ACC112 (cell line): ENCODE measurements at regions not wholly inside any gene's neighbourhood (a gene's known extent, or its start where the extent isn't known, plus 50 kb on each side); places are given as distances from the start of the nearest gene placed in this dataset.

Experiments
- H2AFZ ChIP-seq: fragments of 200-600 bp; sonication (generic); one replicate; pipeline ENCODE4 v1.6.0; 2017; ENCODE audit warnings: antibody characterized with exemption, low read length; ENCODE audit not compliant: unreplicated experiment
- H3K27ac ChIP-seq: fragments of 200-600 bp; sonication (generic); 2 replicates; pipeline ENCODE4 v1.5.1; 2014; ENCODE audit warnings: low read depth, mild to moderate bottlenecking, antibody characterized with exemption, low read length, moderate library complexity
- H3K27me3 ChIP-seq: fragments of 200-600 bp; sonication (generic); 2 replicates; pipeline ENCODE4 v1.6.1; 2014; ENCODE audit warnings: mild to moderate bottlenecking, antibody characterized with exemption, low read length, moderate library complexity, mixed read lengths; ENCODE audit not compliant: insufficient read depth
- H3K36me3 ChIP-seq: fragments of 200-600 bp; sonication (generic); 2 replicates; pipeline ENCODE4 v1.6.1; 2016; ENCODE audit warnings: mild to moderate bottlenecking, antibody characterized with exemption, low read length, moderate library complexity, mixed read lengths; ENCODE audit not compliant: insufficient read depth
- H3K4me1 ChIP-seq: fragments of 200-600 bp; sonication (generic); one replicate; pipeline ENCODE4 v1.6.1; 2016; ENCODE audit warnings: low read length, mixed read lengths; ENCODE audit not compliant: insufficient read depth, unreplicated experiment, control insufficient read depth
- H3K4me3 ChIP-seq: fragments of 200-600 bp; sonication (generic); 2 replicates; pipeline ENCODE4 v1.5.1; 2014; ENCODE audit warnings: mild to moderate bottlenecking, low read depth, low read length
- H3K79me2 ChIP-seq: fragments of 200-600 bp; sonication (generic); one replicate; pipeline ENCODE4 v1.6.0; 2016; ENCODE audit warnings: low read length; ENCODE audit not compliant: control insufficient read depth, unreplicated experiment, insufficient read depth

DNA sequence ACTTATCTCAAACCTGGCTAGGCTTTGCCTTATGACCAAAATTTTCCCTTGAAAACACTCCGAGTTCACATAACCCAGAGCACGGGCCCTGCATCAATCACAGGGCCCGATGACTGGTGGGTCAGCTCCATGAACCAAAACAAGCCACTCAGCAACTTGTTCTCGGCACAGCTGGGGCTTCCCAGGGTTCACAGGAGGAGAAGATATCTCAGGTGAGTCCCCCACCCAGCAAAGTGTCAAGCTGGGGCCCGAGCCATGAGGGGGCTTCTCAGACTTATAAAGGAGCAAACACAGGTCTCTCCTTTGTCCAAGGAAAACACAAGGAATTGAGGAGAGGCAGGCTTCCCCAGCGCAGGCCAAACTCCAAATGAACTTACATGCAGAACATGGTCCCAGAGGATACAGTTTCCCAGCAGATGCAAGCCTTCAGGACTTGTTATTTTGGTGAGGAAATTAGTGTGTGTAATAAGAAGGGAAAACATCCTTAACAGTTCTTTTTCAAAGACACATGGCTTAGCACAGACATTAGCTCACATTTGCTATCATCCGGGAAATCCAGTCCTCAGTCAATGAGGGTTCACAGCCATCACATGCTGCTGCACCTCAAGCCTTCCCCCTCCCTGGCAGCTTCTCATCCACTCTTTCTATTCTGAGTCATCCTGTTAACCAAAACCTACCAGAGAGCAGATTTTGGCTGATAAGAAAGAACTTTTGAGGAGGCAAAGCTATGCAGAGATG, 98.1 kb upstream of the NFIA start:
- Histone ChIP-seq H3K36me3 (no peaks in the 10 kb centered on the region), H3K27ac (no peak overlapping the region), H3K4me1 (peaks cover 9% of the 10 kb centered on the region), H3K27me3 (no peaks in the 10 kb centered on the region), H3K4me3 (no peak overlapping the region), H2AFZ (no peak overlapping the region), H3K79me2 (no peaks in the 10 kb centered on the region)

DNA sequence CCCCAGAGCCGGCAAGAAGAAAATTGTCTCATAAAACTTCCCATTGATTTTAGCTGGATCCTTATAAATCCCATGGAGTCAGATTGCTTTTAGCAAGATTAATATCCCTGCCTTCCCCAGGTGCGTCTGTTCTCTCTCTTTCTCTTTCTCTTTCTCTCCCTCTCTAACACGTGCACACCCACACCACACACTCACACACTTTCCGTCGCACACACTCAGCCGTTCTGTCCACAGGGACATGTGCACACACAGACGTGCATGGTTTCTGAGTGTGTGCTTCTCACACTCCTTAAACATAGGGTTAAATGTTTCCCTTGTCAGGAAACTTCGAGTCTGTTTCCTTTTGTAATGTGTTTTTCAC, 98.7 kb upstream of the NFIA start:
- no peaks in the 10 kb centered on the region for H3K27me3 ChIP-seq
- H2AFZ ChIP-seq = no peak overlapping the region
- H3K79me2 ChIP-seq = no peaks in the 10 kb centered on the region
- no peak overlapping the region for H3K27ac ChIP-seq
- H3K4me1 ChIP-seq = peaks cover 4% of the 10 kb centered on the region
- no peaks in the 10 kb centered on the region for H3K36me3 ChIP-seq
- no peak overlapping the region for H3K4me3 ChIP-seq

GRCh38 chr1:60982539-60982938, 99.8 kb upstream of the NFIA start:
- Histone ChIP-seq H3K27me3 (no peaks in the 10 kb centered on the region), H3K4me3 (no peak overlapping the region), H3K36me3 (no peaks in the 10 kb centered on the region), H3K4me1 (no peaks in the 10 kb centered on the region), H3K27ac (no peak overlapping the region), H3K79me2 (no peaks in the 10 kb centered on the region), H2AFZ (no peak overlapping the region)

DNA sequence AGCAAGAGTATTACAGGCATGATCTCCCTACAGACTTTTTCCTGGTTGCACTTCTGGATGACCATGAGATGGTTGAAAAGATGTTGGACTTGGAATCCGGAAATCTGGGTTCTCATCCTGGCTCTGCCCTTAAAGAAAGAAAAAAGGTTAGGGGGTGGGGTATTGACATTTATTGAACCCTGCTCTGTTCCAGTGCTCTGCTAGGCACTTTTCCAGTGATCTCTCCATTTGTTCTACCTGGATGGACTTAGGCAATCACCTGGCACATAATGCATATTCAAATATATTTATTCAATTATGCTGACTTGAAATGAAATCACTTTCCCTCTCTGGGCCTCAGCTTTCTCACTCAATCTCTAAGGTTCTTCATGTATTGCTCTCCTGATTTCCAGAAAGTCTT, 101.0 kb upstream of the NFIA start:
- no peaks in the 10 kb centered on the region for H3K4me1 ChIP-seq
- no peak overlapping the region for H3K27ac ChIP-seq
- H3K4me3 ChIP-seq = no peak overlapping the region
- H3K79me2 ChIP-seq = no peaks in the 10 kb centered on the region
- no peak overlapping the region for H2AFZ ChIP-seq
- no peaks in the 10 kb centered on the region for H3K36me3 ChIP-seq
- no peaks in the 10 kb centered on the region for H3K27me3 ChIP-seq

DNA sequence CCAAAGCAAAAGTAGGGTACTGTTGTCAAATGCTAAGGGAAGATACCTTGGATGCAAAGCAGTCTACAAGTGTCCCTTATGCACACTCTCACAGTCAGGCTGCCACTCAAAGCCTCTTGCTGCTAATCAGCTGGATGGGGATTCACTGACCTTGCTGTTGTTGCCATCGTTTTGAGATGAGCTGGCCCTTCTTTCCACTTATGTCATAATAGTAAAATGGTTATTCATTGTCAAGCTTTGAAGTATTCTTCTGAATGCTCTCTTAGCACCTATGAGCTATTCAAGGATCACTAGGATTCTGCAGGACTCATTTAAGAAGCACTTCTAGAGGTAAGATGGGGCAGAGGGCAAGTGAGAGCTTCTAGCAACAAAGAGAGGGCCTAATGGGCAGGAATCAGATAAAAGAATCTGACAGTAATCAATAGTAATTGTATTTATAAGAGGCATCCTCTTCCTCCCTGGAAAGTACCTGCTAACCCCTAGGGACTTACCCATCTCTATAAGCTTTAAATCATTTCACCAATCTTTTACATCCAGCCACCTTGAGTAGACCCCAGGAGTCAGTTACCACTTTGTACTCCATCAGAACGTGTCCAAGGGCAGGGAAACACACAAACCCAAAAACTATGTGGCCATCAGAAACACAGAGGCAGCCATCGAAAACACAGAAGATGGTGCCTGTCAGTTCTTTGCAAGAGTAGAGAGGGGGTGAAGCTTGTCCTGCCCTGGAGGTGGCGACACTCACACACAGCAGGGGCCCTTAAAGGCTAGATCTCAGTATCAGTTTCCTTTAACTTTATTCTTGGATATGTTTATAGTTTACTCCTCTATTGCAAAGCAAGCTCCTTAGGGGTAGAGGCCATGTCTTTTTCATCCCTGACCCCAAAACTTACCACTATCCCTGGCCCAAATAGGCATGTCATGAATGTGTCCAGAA, 103.7 kb upstream of the NFIA start:
- Histone ChIP-seq H3K36me3 (no peaks in the 10 kb centered on the region), H3K27ac (no peak overlapping the region), H3K4me3 (no peak overlapping the region), H3K79me2 (no peaks in the 10 kb centered on the region), H3K4me1 (no peaks in the 10 kb centered on the region), H2AFZ (peak overlapping the region; percentile 29), H3K27me3 (no peaks in the 10 kb centered on the region)

GRCh38 chr1:60977661-60978060, 104.7 kb upstream of the NFIA start:
- H3K36me3 ChIP-seq = no peaks in the 10 kb centered on the region
- H3K79me2 ChIP-seq = no peaks in the 10 kb centered on the region
- H3K4me1 ChIP-seq = peaks cover under 1% of the 10 kb centered on the region
- no peak overlapping the region for H3K4me3 ChIP-seq
- no peaks in the 10 kb centered on the region for H3K27me3 ChIP-seq
- no peak overlapping the region for H2AFZ ChIP-seq
- no peak overlapping the region for H3K27ac ChIP-seq

GRCh38 chr1:60974524-60975372, 107.6 kb upstream of the NFIA start:
- no peaks in the 10 kb centered on the region for H3K36me3 ChIP-seq
- no peak overlapping the region for H2AFZ ChIP-seq
- no peaks in the 10 kb centered on the region for H3K27me3 ChIP-seq
- no peak overlapping the region for H3K27ac ChIP-seq
- H3K4me1 ChIP-seq = peaks cover 6% of the 10 kb centered on the region
- no peaks in the 10 kb centered on the region for H3K79me2 ChIP-seq
- no peak overlapping the region for H3K4me3 ChIP-seq

DNA sequence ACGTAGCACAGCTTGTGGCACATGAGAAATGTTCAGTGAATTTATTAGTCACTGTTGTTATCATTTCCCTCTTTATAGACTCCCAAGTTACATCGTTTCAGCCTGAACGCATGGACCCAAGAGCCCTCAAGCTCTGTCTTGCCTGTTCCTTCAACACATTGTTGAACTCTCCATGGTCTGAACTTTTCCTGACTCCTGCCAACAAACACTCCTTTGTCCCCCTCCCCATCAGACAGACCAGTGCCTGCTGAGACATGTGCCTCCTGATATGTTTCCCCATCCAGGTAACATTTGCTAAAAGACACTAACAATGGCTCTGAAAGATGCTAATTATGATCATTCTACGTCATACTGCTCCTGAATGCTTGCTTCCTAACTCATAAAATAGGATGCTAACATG, 108.7 kb upstream of the NFIA start:
- H3K36me3 ChIP-seq = no peaks in the 10 kb centered on the region
- H3K79me2 ChIP-seq = no peaks in the 10 kb centered on the region
- H3K4me3 ChIP-seq = no peak overlapping the region
- H3K27me3 ChIP-seq = no peaks in the 10 kb centered on the region
- H3K27ac ChIP-seq = no peak overlapping the region
- H2AFZ ChIP-seq = no peak overlapping the region
- peaks cover 6% of the 10 kb centered on the region for H3K4me1 ChIP-seq

DNA sequence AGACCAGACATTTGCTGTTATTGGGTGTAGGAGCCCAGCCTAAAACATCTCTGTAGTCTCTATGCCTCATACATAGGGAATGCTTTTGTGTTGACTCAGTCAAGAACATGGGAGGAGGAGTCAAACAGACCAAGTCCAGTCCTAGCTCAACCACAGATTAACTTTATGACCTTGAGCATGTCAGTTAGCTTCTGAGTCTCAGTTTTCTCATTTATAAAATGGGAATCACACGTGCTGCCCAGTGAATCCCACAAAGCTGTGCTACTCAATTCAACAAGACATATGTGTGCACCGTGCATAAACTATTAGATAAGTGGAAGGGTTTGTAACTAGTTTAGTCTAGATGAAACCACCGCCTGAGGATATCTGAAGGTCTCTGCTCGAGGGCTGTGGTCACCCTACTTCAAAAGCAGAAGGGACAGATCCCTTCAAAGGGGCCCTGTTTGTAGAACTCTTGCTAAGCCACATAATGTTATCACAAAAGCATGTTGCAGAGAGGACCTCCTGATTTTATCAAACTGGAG, 109.5 kb upstream of the NFIA start:
- no peak overlapping the region for H2AFZ ChIP-seq
- no peak overlapping the region for H3K4me3 ChIP-seq
- H3K4me1 ChIP-seq = peaks cover 6% of the 10 kb centered on the region
- no peaks in the 10 kb centered on the region for H3K27me3 ChIP-seq
- no peaks in the 10 kb centered on the region for H3K36me3 ChIP-seq
- no peaks in the 10 kb centered on the region for H3K79me2 ChIP-seq
- H3K27ac ChIP-seq = no peak overlapping the region

GRCh38 chr1:60971330-60971729, 111.0 kb upstream of the NFIA start:
- Histone ChIP-seq H3K4me3 (no peak overlapping the region), H3K36me3 (no peaks in the 10 kb centered on the region), H3K4me1 (peaks cover 6% of the 10 kb centered on the region), H2AFZ (no peak overlapping the region), H3K79me2 (no peaks in the 10 kb centered on the region), H3K27ac (no peak overlapping the region), H3K27me3 (no peaks in the 10 kb centered on the region)
